Activated naive CD8-positive, alpha-beta T cell treated with anti-CD3 and anti-CD28 coated beads, Interleukin-2, amount 50 U/mL, for 24 hours (primary cell): ENCODE measurements at regions not wholly inside any gene's neighbourhood (a gene's known extent, or its start where the extent isn't known, plus 50 kb on each side); places are given as distances from the start of the nearest gene placed in this dataset.

Experiments used
- ATAC-seq: fragments of 150-1000 bp; cut with Tn5 transposase; one replicate; pipeline ENCODE4 v1.10.0; 2021
- DNase-seq: peaks from one replicate; pipeline ENCODE4 v3.0.0; 2021
- H3K27ac Mint-ChIP-seq: one replicate; pipeline ENCODE4 v1.8.0; 2021; ENCODE audit warnings: mild to moderate bottlenecking, mixed read lengths
- H3K27me3 Mint-ChIP-seq: one replicate; pipeline ENCODE4 v1.8.0; 2021; ENCODE audit warnings: mixed read lengths
- H3K36me3 Mint-ChIP-seq: one replicate; pipeline ENCODE4 v1.8.0; 2021; ENCODE audit warnings: low read depth, mixed read lengths
- H3K4me1 Mint-ChIP-seq: one replicate; pipeline ENCODE4 v1.8.0; 2021; ENCODE audit warnings: mixed read lengths
- H3K4me3 Mint-ChIP-seq: one replicate; pipeline ENCODE4 v1.8.0; 2021; ENCODE audit warnings: mild to moderate bottlenecking, moderate library complexity, mixed read lengths
- H3K9me3 Mint-ChIP-seq: one replicate; pipeline ENCODE4 v1.8.0; 2021; ENCODE audit warnings: mixed read lengths

DNA sequence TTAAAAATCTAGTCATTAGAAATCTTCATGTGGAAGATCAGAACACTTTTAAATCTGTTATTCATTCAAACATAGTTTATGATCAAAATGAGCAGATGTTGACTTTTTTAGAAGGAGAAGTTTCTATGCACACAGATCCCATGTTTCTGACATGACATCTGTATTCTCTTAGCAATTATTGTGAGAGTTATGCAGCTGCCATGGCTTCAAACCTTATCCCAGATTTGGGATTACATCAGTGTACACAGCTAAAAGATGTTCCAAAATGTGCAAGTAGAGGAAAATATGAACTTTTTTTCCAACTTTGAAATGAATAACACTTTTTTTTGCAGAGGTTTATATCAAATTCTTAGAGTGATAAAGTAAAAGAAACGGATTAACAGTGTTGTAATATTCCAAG is 1166.9 kb downstream of the ZPLD1 start:
- H3K27ac Mint-ChIP-seq = no peak overlapping the region
- H3K27me3 Mint-ChIP-seq = no peaks in the 10 kb centered on the region
- no peak overlapping the region for H3K4me3 Mint-ChIP-seq
- DNase-seq = no peak
- no peaks in the 10 kb centered on the region for H3K4me1 Mint-ChIP-seq
- no peaks in the 10 kb centered on the region for H3K9me3 Mint-ChIP-seq
- ATAC-seq = no peak
- no peaks in the 10 kb centered on the region for H3K36me3 Mint-ChIP-seq

DNA sequence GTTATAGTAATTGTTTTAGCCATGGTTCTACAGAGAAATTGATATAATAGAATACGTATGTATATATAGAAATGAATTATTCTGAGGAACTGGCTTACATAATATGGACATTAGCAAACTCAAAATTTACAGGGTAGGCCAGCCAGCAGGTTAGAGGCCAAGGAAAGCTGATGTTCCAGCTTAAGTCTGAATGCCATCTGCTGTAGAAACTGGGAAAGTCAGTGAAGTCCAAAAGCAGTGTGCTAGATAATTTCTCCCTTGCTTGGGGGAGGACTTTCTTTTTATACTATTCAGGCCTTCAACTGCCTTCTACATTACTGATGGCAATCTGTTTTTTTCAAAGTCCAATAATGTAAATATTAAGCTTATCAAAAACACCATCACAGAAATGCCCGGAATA is 1174.7 kb downstream of the ZPLD1 start:
- DNase-seq (no peak), ATAC-seq (no peak)
- Mint-ChIP-seq H3K27ac (no peak overlapping the region), H3K36me3 (no peaks in the 10 kb centered on the region), H3K9me3 (peaks cover 3% of the 10 kb centered on the region), H3K27me3 (no peaks in the 10 kb centered on the region), H3K4me3 (no peak overlapping the region), H3K4me1 (no peaks in the 10 kb centered on the region)

DNA sequence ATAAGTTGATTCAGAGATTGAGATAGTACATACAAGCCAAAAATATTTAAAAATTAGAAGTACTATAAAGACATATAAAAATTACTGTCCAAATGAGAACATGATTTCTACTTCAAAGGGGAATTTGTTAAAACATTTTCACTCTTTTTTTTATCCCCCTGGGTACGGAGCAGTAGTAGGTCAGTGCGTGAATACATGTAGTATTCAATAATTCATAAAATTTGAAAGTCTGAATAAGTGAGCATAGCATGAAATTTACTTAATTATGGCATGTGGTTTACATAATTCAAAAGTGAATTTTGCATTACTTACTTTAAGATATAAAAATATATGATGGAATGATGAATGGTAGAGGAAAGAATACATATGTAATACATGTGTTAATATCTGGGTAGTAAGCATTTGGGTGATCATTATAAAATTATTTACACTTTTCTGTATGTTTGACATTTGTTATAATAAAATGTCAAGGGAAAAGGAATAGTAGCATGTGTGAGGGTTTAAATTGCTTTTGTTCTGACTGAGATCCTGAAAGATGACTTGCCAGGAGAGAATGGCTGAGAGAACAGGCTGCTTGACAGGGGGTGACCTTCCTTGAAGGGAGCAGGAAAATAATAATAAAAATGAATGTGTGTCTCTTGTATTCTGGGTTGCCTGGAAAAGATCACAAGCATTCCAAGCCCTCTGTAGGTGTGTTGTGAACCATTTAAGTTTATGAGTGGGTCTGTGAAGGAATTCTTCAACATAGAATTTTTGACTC is 1178.8 kb downstream of the ZPLD1 start:
- H3K4me1 Mint-ChIP-seq = no peaks in the 10 kb centered on the region
- no peaks in the 10 kb centered on the region for H3K36me3 Mint-ChIP-seq
- no peaks in the 10 kb centered on the region for H3K27me3 Mint-ChIP-seq
- H3K9me3 Mint-ChIP-seq = no peaks in the 10 kb centered on the region
- ATAC-seq = no peak
- no peak overlapping the region for H3K4me3 Mint-ChIP-seq
- H3K27ac Mint-ChIP-seq = no peak overlapping the region
- DNase-seq = no peak

- H3K4me1 Mint-ChIP-seq = no peaks in the 10 kb centered on the region
These were observed 1179.9 kb downstream of the ZPLD1 start for GRCh38 chr3:103614719-103615118.

DNA sequence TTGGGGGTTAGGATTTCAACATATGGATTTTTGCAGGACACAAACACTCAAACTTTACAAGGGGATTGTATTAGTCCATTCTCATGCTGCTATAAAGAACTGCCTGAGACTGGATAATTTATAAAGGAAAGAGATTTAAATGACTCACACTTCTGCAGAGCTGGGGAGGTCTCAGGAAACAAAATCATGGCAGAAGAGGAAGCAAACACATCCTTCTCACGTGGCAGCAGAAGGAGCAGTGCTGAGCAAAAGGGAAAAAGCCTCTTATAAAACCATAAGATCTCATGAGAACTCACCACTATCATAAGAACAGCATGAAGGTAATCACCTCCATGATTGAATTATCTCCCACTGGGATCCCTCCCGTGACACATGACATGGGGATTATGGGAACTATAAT is 1183.1 kb downstream of the ZPLD1 start:
- no peak overlapping the region for H3K27ac Mint-ChIP-seq
- peaks cover 4% of the 10 kb centered on the region for H3K9me3 Mint-ChIP-seq
- H3K4me1 Mint-ChIP-seq = no peaks in the 10 kb centered on the region
- H3K4me3 Mint-ChIP-seq = no peak overlapping the region
- H3K36me3 Mint-ChIP-seq = no peaks in the 10 kb centered on the region
- H3K27me3 Mint-ChIP-seq = no peaks in the 10 kb centered on the region
- ATAC-seq (no peak), DNase-seq (no peak)

More at GRCh38 chr3:103614719-103615118, 1179.9 kb downstream of the ZPLD1 start:
- H3K27ac Mint-ChIP-seq = no peak overlapping the region
- H3K9me3 Mint-ChIP-seq = no peaks in the 10 kb centered on the region
- DNase-seq = no peak
- H3K27me3 Mint-ChIP-seq = no peaks in the 10 kb centered on the region
- no peak for ATAC-seq
- no peak overlapping the region for H3K4me3 Mint-ChIP-seq
- no peaks in the 10 kb centered on the region for H3K36me3 Mint-ChIP-seq

DNA sequence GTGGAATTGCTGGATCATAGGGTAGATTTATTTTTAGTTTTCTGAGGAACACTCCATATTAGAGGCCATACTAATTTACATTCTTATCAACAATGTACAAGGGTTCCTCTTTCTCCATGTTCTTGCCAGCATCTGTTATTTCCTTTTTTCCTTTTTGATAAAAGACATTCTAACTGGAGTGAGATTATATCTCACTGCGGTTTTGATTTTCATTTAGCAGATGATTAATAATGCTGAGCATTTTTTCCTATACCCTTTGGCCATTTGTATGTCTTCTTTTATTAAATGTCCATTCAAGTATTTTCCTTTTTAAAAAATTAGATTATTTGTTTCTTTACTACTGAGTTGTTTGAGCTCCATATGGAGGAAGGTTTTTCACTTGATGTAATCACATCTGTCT is 1189.5 kb downstream of the ZPLD1 start:
- Mint-ChIP-seq H3K36me3 (no peaks in the 10 kb centered on the region), H3K4me3 (no peak overlapping the region), H3K27ac (no peak overlapping the region), H3K4me1 (no peaks in the 10 kb centered on the region), H3K27me3 (no peaks in the 10 kb centered on the region), H3K9me3 (peaks cover 21% of the 10 kb centered on the region)
- ATAC-seq = no peak
- no peak for DNase-seq

DNA sequence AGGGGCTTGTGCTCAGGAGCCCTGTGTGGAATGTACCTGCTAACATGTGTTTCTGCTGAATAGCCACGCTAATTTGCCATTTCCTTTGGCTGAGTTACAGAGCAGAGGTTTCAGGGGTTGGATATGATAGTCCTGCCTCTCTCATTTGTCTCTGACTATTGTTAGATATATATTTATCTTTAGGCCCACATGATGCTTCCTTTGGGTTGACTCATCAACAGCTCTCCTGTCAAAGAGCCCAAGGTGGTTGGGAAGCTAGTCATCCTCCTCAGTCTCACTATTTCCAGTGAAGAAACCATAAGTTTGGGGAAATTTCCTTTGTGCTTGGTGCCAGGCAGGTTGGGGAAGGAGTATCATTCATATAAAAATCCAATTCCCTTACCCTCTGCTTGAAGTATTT is 1194.6 kb downstream of the ZPLD1 start:
- DNase-seq = no peak
- H3K27me3 Mint-ChIP-seq = no peaks in the 10 kb centered on the region
- H3K9me3 Mint-ChIP-seq = peaks cover 21% of the 10 kb centered on the region
- no peaks in the 10 kb centered on the region for H3K4me1 Mint-ChIP-seq
- no peaks in the 10 kb centered on the region for H3K36me3 Mint-ChIP-seq
- no peak overlapping the region for H3K4me3 Mint-ChIP-seq
- ATAC-seq = no peak
- H3K27ac Mint-ChIP-seq = no peak overlapping the region

DNA sequence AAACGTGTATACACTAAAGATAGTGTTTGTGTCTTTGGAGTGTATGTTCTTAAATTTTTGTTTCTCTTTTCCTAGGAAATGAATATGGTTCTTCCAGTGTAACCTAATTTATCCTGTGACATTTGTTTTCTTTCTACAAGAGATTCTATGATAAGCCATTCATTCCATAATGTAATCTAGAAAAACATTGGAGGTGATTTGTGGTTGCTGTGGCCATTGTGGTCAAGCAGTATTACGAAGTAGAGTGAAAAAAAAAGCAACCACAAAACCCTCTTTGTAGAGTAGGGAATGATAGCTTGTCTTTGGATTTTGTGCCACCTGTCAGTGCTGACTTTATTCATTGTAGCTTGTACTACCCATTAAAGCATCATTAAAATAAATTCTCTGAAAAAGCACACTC is 1209.6 kb downstream of the ZPLD1 start:
- ATAC-seq = no peak
- H3K9me3 Mint-ChIP-seq = peaks cover 9% of the 10 kb centered on the region
- no peaks in the 10 kb centered on the region for H3K4me1 Mint-ChIP-seq
- no peak overlapping the region for H3K4me3 Mint-ChIP-seq
- H3K27me3 Mint-ChIP-seq = no peaks in the 10 kb centered on the region
- DNase-seq = no peak
- no peak overlapping the region for H3K27ac Mint-ChIP-seq
- H3K36me3 Mint-ChIP-seq = no peaks in the 10 kb centered on the region

DNA sequence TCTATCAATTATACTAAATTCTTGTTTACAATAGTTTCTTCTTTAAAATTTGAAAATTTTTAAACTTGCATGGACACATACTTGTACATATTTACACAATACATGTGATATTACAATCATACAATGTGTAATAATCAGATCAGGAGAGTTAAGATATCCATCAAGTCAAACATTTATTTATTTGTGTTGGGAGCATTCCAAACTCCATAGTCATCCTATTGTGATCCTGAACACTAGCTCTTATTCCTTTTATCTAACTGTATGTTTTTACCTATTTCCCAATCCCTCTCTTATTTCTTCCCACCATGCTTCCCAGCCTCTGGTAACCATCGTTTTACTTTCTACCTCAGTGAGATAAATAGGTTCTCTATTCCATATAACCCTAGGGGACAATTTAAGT is 1219.2 kb downstream of the ZPLD1 start:
- Mint-ChIP-seq H3K4me1 (no peaks in the 10 kb centered on the region), H3K27ac (no peak overlapping the region), H3K36me3 (no peaks in the 10 kb centered on the region), H3K27me3 (no peaks in the 10 kb centered on the region), H3K4me3 (no peak overlapping the region), H3K9me3 (no peaks in the 10 kb centered on the region)
- ATAC-seq = no peak
- no peak for DNase-seq

- no peaks in the 10 kb centered on the region for H3K36me3 Mint-ChIP-seq
- H3K27ac Mint-ChIP-seq = no peak overlapping the region
- H3K27me3 Mint-ChIP-seq = no peaks in the 10 kb centered on the region
- no peak overlapping the region for H3K4me3 Mint-ChIP-seq
- no peaks in the 10 kb centered on the region for H3K9me3 Mint-ChIP-seq
- DNase-seq (no peak), ATAC-seq (no peak)
- no peaks in the 10 kb centered on the region for H3K4me1 Mint-ChIP-seq
These were observed 1222.9 kb downstream of the ZPLD1 start for GRCh38 chr3:103657756-103658155.

DNA sequence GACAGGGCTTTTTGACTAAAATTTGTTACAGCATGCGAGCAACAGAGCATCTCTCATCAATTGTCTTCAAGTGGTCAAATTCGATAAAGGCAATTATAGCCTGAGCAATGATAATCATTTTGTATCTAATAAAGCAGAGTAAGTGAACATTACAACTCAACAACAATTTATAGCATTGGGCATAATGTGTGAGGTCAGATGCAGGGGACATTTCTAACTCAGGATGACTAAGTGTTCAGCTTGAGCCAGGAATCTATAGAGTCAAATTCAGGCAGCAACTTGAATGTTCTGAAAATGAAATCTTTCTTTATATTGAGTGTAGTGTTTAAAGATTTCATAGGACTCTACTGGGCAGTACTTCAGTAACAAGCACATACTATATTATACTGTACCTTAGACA is 1226.0 kb downstream of the ZPLD1 start:
- Mint-ChIP-seq H3K36me3 (no peaks in the 10 kb centered on the region), H3K27me3 (no peaks in the 10 kb centered on the region), H3K4me1 (no peaks in the 10 kb centered on the region), H3K4me3 (no peak overlapping the region), H3K9me3 (peaks cover 3% of the 10 kb centered on the region), H3K27ac (no peak overlapping the region)
- no peak for DNase-seq
- no peak for ATAC-seq

- H3K27ac Mint-ChIP-seq = no peak overlapping the region
- H3K36me3 Mint-ChIP-seq = no peaks in the 10 kb centered on the region
- no peak overlapping the region for H3K4me3 Mint-ChIP-seq
- peaks cover 3% of the 10 kb centered on the region for H3K9me3 Mint-ChIP-seq
- no peak for ATAC-seq
- no peak for DNase-seq
- H3K27me3 Mint-ChIP-seq = no peaks in the 10 kb centered on the region
- H3K4me1 Mint-ChIP-seq = no peaks in the 10 kb centered on the region
These were observed 1227.8 kb downstream of the ZPLD1 start for GRCh38 chr3:103662591-103662990.

DNA sequence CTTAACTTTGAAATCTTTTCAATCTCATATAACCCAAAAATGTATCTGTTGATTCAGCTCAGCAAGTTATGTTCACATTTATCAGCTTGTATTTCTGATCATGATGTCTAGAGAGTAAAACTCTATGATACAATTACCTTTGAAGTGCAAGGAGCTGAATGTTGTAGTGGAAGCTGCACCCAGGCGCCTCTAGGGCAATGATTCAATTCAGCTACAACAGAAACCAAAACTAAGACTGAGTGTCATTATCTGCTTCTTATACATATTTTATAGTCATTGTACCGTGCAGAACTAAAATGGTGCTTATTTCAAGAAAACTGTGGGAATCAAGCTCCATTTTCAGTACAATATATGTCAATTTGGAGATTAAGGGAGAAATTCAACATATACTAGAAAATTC is 1237.5 kb downstream of the ZPLD1 start:
- Mint-ChIP-seq H3K36me3 (no peaks in the 10 kb centered on the region), H3K27ac (no peak overlapping the region), H3K4me1 (no peaks in the 10 kb centered on the region), H3K27me3 (no peaks in the 10 kb centered on the region), H3K9me3 (no peaks in the 10 kb centered on the region), H3K4me3 (no peak overlapping the region)
- ATAC-seq (no peak), DNase-seq (no peak)

- ATAC-seq = no peak
- H3K27me3 Mint-ChIP-seq = no peaks in the 10 kb centered on the region
- no peaks in the 10 kb centered on the region for H3K36me3 Mint-ChIP-seq
- no peaks in the 10 kb centered on the region for H3K9me3 Mint-ChIP-seq
- H3K4me3 Mint-ChIP-seq = no peak overlapping the region
- H3K4me1 Mint-ChIP-seq = no peaks in the 10 kb centered on the region
- no peak for DNase-seq
- no peak overlapping the region for H3K27ac Mint-ChIP-seq
These were observed 1250.1 kb downstream of the ZPLD1 start for GRCh38 chr3:103684904-103685303.

- peaks cover 2% of the 10 kb centered on the region for H3K9me3 Mint-ChIP-seq
- no peak overlapping the region for H3K4me3 Mint-ChIP-seq
- H3K36me3 Mint-ChIP-seq = no peaks in the 10 kb centered on the region
- H3K27ac Mint-ChIP-seq = no peak overlapping the region
- no peaks in the 10 kb centered on the region for H3K27me3 Mint-ChIP-seq
- ATAC-seq (no peak), DNase-seq (no peak)
- no peaks in the 10 kb centered on the region for H3K4me1 Mint-ChIP-seq
These were observed 1251.1 kb downstream of the ZPLD1 start for GRCh38 chr3:103685939-103686338.

- no peaks in the 10 kb centered on the region for H3K36me3 Mint-ChIP-seq
- ATAC-seq = no peak
- H3K27me3 Mint-ChIP-seq = no peaks in the 10 kb centered on the region
- H3K27ac Mint-ChIP-seq = no peak overlapping the region
- H3K9me3 Mint-ChIP-seq = peaks cover 14% of the 10 kb centered on the region
- H3K4me1 Mint-ChIP-seq = no peaks in the 10 kb centered on the region
- no peak for DNase-seq
- no peak overlapping the region for H3K4me3 Mint-ChIP-seq
These were observed 1255.7 kb downstream of the ZPLD1 start for GRCh38 chr3:103690536-103690935.
